ENCODE measurements at regions not wholly inside any gene's neighbourhood (a gene's known extent, or its start where the extent isn't known, plus 50 kb on each side); places are given as distances from the start of the nearest gene placed in this dataset.

- H3K4me3 ChIP-seq (IDR thresholded peaks at IDR 0.05; ENCODE audit: insufficient read depth, low read depth, low read length): no peak overlapping the region
- no peak overlapping the region for H3K4me2 ChIP-seq
- no peak overlapping the region for H2AFZ ChIP-seq (ENCODE audit: low read depth)
- no peaks in the 10 kb centered on the region for H3K79me2 ChIP-seq (ENCODE audit: insufficient read depth, low read depth)
- no peaks in the 10 kb centered on the region for H3K27me3 ChIP-seq (ENCODE audit: insufficient read depth, low read depth)
- H3K36me3 ChIP-seq (ENCODE audit: insufficient read depth): no peaks in the 10 kb centered on the region
- H3K9ac ChIP-seq: no peak overlapping the region
- TF ChIP-seq CTCF (conservative IDR thresholded peaks at IDR 0.05; ENCODE audit: low read depth, low read length): no peak
- no peaks in the 10 kb centered on the region for H4K20me1 ChIP-seq (ENCODE audit: insufficient read depth)
- no peaks in the 10 kb centered on the region for H3K4me1 ChIP-seq (ENCODE audit: low read depth, poor library complexity, severe bottlenecking)
- no peak overlapping the region for H3K27ac ChIP-seq
These were observed 341.4 kb downstream of the GALR1 start for GRCh38 chr18:77590943-77591515.

GRCh38 chr18:77597726-77598125 is 348.1 kb downstream of the GALR1 start:
- TF ChIP-seq CTCF (conservative IDR thresholded peaks at IDR 0.05; ENCODE audit: low read depth, low read length): no peak
- no peak overlapping the region for H3K9ac ChIP-seq
- no peaks in the 10 kb centered on the region for H3K27me3 ChIP-seq (ENCODE audit: insufficient read depth, low read depth)
- H3K36me3 ChIP-seq (ENCODE audit: insufficient read depth): no peaks in the 10 kb centered on the region
- H2AFZ ChIP-seq (ENCODE audit: low read depth): no peak overlapping the region
- no peaks in the 10 kb centered on the region for H4K20me1 ChIP-seq (ENCODE audit: insufficient read depth)
- H3K4me1 ChIP-seq (ENCODE audit: low read depth, poor library complexity, severe bottlenecking): no peaks in the 10 kb centered on the region
- no peak overlapping the region for H3K4me3 ChIP-seq (IDR thresholded peaks at IDR 0.05; ENCODE audit: insufficient read depth, low read depth, low read length)
- no peak overlapping the region for H3K4me2 ChIP-seq
- no peaks in the 10 kb centered on the region for H3K79me2 ChIP-seq (ENCODE audit: insufficient read depth, low read depth)
- H3K27ac ChIP-seq: no peak overlapping the region

DNA sequence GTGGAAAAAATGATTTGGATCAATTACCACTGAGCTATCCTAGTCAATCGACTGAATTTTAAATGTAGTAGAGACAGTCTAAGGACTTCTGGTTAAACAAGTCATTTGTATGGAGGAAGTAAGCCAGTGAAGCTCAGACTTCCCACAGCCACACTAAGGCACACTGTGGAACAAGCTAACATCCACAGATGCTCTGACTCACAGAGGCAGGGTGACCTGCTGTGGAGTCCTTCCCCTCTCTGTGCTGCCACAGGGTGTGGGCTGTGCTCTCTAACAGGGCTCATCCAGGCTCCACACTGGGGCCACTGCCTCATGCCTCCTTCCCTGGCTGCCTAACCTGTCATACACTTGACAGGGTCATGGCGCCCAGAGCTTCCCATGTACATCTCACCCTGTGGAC is 351.0 kb downstream of the GALR1 start:
- no peak overlapping the region for H3K27ac ChIP-seq
- no peak overlapping the region for H3K4me3 ChIP-seq (IDR thresholded peaks at IDR 0.05; ENCODE audit: insufficient read depth, low read depth, low read length)
- H3K27me3 ChIP-seq (ENCODE audit: insufficient read depth, low read depth): no peaks in the 10 kb centered on the region
- H3K79me2 ChIP-seq (ENCODE audit: insufficient read depth, low read depth): no peaks in the 10 kb centered on the region
- H3K4me1 ChIP-seq (ENCODE audit: low read depth, poor library complexity, severe bottlenecking): no peaks in the 10 kb centered on the region
- no peak overlapping the region for H3K4me2 ChIP-seq
- no peak overlapping the region for H2AFZ ChIP-seq (ENCODE audit: low read depth)
- TF ChIP-seq CTCF (conservative IDR thresholded peaks at IDR 0.05; ENCODE audit: low read depth, low read length): no peak
- H3K36me3 ChIP-seq (ENCODE audit: insufficient read depth): no peaks in the 10 kb centered on the region
- H3K9ac ChIP-seq: no peak overlapping the region
- H4K20me1 ChIP-seq (ENCODE audit: insufficient read depth): no peaks in the 10 kb centered on the region

GRCh38 chr18:77601567-77601966 is 351.9 kb downstream of the GALR1 start:
- Histone ChIP-seq H3K4me2 (no peak overlapping the region), H3K4me1 (ENCODE audit: low read depth, poor library complexity, severe bottlenecking) (no peaks in the 10 kb centered on the region), H4K20me1 (ENCODE audit: insufficient read depth) (no peaks in the 10 kb centered on the region), H3K9ac (no peak overlapping the region), H3K4me3 (IDR thresholded peaks at IDR 0.05; ENCODE audit: insufficient read depth, low read depth, low read length) (no peak overlapping the region), H3K27ac (no peak overlapping the region), H3K27me3 (ENCODE audit: insufficient read depth, low read depth) (no peaks in the 10 kb centered on the region), H3K79me2 (ENCODE audit: insufficient read depth, low read depth) (no peaks in the 10 kb centered on the region), H3K36me3 (ENCODE audit: insufficient read depth) (no peaks in the 10 kb centered on the region), H2AFZ (ENCODE audit: low read depth) (no peak overlapping the region)
- no peak for TF ChIP-seq CTCF (conservative IDR thresholded peaks at IDR 0.05; ENCODE audit: low read depth, low read length)

Data from KMS-11 (cell line).